Ishikawa (cell line): ENCODE measurements at regions not wholly inside any gene's neighbourhood (a gene's known extent, or its start where the extent isn't known, plus 50 kb on each side); places are given as distances from the start of the nearest gene placed in this dataset.

Source experiments
- CEBPB ChIP-seq: IDR thresholded peaks from 2 replicates; pipeline ENCODE4 v1.6.1; 2012
- CREB1 ChIP-seq: IDR thresholded peaks from 2 replicates; pipeline ENCODE4 v1.6.1; 2012; ENCODE audit warnings: low read depth
- EGR1 ChIP-seq: IDR thresholded peaks from 2 replicates; pipeline ENCODE4 v1.6.1; 2012
- EP300 ChIP-seq: IDR thresholded peaks from 2 replicates; pipeline ENCODE4 v1.6.1; 2012; ENCODE audit warnings: borderline replicate concordance
- FOXM1 ChIP-seq: IDR thresholded peaks from 2 replicates; pipeline ENCODE4 v1.6.1; 2012; ENCODE audit warnings: low read depth, borderline replicate concordance
- MAX ChIP-seq: IDR thresholded peaks from 2 replicates; pipeline ENCODE4 v1.6.1; 2012
- NFIC ChIP-seq: IDR thresholded peaks from 2 replicates; pipeline ENCODE4 v1.6.1; 2012
- RAD21 ChIP-seq: IDR thresholded peaks from 2 replicates; pipeline ENCODE4 v1.6.1; 2012; ENCODE audit warnings: low read depth
- REST ChIP-seq: IDR thresholded peaks from 2 replicates; pipeline ENCODE4 v1.6.1; 2012; ENCODE audit warnings: low read depth, mild to moderate bottlenecking
- TAF1 ChIP-seq: IDR thresholded peaks from 2 replicates; pipeline ENCODE4 v1.6.1; 2012; ENCODE audit warnings: low read depth, mild to moderate bottlenecking
- TCF12 ChIP-seq: IDR thresholded peaks from 2 replicates; pipeline ENCODE4 v1.6.1; 2012; ENCODE audit warnings: low read depth
- TEAD4 ChIP-seq: IDR thresholded peaks from 2 replicates; pipeline ENCODE4 v1.6.1; 2012
- USF1 ChIP-seq: IDR thresholded peaks from 2 replicates; pipeline ENCODE4 v1.6.1; 2012
- YY1 ChIP-seq: IDR thresholded peaks from 2 replicates; pipeline ENCODE4 v1.6.1; 2012; ENCODE audit warnings: low read depth
- ZBTB7A ChIP-seq: IDR thresholded peaks from 2 replicates; pipeline ENCODE4 v1.6.1; 2012; ENCODE audit warnings: low read depth

GRCh38 chr13:111963031-111963430 is 103.9 kb upstream of the SOX1 start:
- TF ChIP-seq YY1, result no peak

GRCh38 chr13:111964411-111965035 is 102.4 kb upstream of the SOX1 start:
- no peak for TF ChIP-seq TEAD4
- no peak for TF ChIP-seq TAF1

- no peak for TF ChIP-seq ZBTB7A
- no peak for TF ChIP-seq USF1
- no peak for TF ChIP-seq RAD21
- no peak for TF ChIP-seq CREB1
- no peak for TF ChIP-seq NFIC
- no peak for TF ChIP-seq TEAD4
- no peak for TF ChIP-seq EGR1
- no peak for TF ChIP-seq REST
- no peak for TF ChIP-seq FOXM1
- no peak for TF ChIP-seq TCF12
- TF ChIP-seq MAX, result no peak
- no peak for TF ChIP-seq YY1
- TF ChIP-seq CEBPB, result no peak
- no peak for TF ChIP-seq EP300
- no peak for TF ChIP-seq TAF1
Measured at GRCh38 chr13:111965466-111966214, 101.3 kb upstream of the SOX1 start.

- TF ChIP-seq USF1 (no peak), TCF12 (no peak), FOXM1 (no peak), RAD21 (no peak), ZBTB7A (no peak), YY1 (no peak), CEBPB (no peak), MAX (no peak), EGR1 (no peak), EP300 (no peak)
Measured at GRCh38 chr13:111966933-111967332, 100.0 kb upstream of the SOX1 start.

GRCh38 chr13:111967572-111968201 is 99.3 kb upstream of the SOX1 start:
- TF ChIP-seq NFIC (no peak), MAX (no peak), EP300 (no peak), REST (no peak), CREB1 (no peak), TCF12 (no peak), RAD21 (no peak)
